ENCODE measurements at regions not wholly inside any gene's neighbourhood (a gene's known extent, or its start where the extent isn't known, plus 50 kb on each side); places are given as distances from the start of the nearest gene placed in this dataset.

- TF ChIP-seq STAT3 (IDR thresholded peaks at IDR 0.05; ENCODE audit: low read depth, low read length), result no peak
- TF ChIP-seq NR2F1 (conservative IDR thresholded peaks at IDR 0.05), result no peak
- TF ChIP-seq, protein P1, sequence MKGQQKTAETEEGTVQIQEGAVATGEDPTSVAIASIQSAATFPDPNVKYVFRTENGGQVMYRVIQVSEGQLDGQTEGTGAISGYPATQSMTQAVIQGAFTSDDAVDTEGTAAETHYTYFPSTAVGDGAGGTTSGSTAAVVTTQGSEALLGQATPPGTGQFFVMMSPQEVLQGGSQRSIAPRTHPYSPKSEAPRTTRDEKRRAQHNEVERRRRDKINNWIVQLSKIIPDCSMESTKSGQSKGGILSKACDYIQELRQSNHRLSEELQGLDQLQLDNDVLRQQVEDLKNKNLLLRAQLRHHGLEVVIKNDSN (IDR thresholded peaks at IDR 0.05; ENCODE audit: borderline replicate concordance, extremely low read length, insufficient read depth, low read depth, low read length), result no peak
- TF ChIP-seq DPF2 (IDR thresholded peaks at IDR 0.05), result no peak
- TF ChIP-seq BHLHE40 (IDR thresholded peaks at IDR 0.05; ENCODE audit: borderline replicate concordance in 1 of 2, low read depth in 2 of 2, low read length in 1 of 2), result no peak
- TF ChIP-seq TARDBP (IDR thresholded peaks at IDR 0.05; ENCODE audit: borderline replicate concordance), result no peak
- no peak for TF ChIP-seq SP1 (IDR thresholded peaks at IDR 0.05; ENCODE audit: low read depth, low read length)
- TF ChIP-seq CHD2 (IDR thresholded peaks at IDR 0.05; ENCODE audit: borderline replicate concordance, low read depth, low read length), result no peak
These were observed 284.8 kb upstream of the TENM3 start for GRCh38 chr4:181958446-181958845.

Data from GM12878 (cell line).